Breast epithelium (tissue), 3 donors: ENCODE measurements at regions not wholly inside any gene's neighbourhood (a gene's known extent, or its start where the extent isn't known, plus 50 kb on each side); places are given as distances from the start of the nearest gene placed in this dataset.

Source experiments
- POLR2A ChIP-seq: fragments of 450-650 bp; IDR thresholded peaks from one replicate; pipeline ENCODE4 v1.6.1; 2016; ENCODE audit warnings: antibody characterized with exemption, mild to moderate bottlenecking, moderate library complexity
- POLR2AphosphoS5 ChIP-seq, 3 donors: sonication (generic); formaldehyde crosslinking; IDR thresholded peaks; one replicate each; pipeline ENCODE4 v1.6.1; 2017; ENCODE audit warnings: antibody characterized with exemption in 3 of 3
- TF ChIP-seq, protein P1 (sequence below), 3 donors: fragments of 450-650 bp; IDR thresholded peaks; one replicate each; pipeline ENCODE4 v1.5.1; 2016 to 2017; ENCODE audit warnings: antibody characterized with exemption in 3 of 3, mild to moderate bottlenecking in 3 of 3, moderate library complexity in 3 of 3

DNA sequence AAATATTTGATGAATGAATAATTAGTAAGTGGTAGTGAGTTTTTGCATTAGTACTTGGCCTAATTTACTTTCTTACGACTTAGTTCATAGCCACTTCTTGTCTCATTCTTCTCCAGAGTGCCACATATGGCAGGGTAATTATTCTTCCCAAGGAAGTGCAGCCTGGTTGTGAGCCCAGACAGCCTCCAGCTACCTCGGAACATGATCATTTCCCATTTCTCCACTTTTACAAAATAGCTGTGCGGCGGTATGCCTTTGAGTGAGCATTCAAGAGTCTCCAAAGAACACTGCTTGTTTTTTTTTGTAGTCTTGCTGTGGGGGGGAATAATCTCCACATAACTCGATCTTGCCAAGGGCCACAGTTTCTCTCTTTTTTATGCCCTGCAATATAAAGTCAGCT lies 765.0 kb downstream of the HDGFL1 start:
- TF ChIP-seq, protein P1, sequence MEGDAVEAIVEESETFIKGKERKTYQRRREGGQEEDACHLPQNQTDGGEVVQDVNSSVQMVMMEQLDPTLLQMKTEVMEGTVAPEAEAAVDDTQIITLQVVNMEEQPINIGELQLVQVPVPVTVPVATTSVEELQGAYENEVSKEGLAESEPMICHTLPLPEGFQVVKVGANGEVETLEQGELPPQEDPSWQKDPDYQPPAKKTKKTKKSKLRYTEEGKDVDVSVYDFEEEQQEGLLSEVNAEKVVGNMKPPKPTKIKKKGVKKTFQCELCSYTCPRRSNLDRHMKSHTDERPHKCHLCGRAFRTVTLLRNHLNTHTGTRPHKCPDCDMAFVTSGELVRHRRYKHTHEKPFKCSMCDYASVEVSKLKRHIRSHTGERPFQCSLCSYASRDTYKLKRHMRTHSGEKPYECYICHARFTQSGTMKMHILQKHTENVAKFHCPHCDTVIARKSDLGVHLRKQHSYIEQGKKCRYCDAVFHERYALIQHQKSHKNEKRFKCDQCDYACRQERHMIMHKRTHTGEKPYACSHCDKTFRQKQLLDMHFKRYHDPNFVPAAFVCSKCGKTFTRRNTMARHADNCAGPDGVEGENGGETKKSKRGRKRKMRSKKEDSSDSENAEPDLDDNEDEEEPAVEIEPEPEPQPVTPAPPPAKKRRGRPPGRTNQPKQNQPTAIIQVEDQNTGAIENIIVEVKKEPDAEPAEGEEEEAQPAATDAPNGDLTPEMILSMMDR (IDR thresholded peaks at IDR 0.05), result no peak
- TF ChIP-seq POLR2A (no peak), POLR2AphosphoS5 (IDR thresholded peaks at IDR 0.05) (no peak)
